ENCODE measurements at regions not wholly inside any gene's neighbourhood (a gene's known extent, or its start where the extent isn't known, plus 50 kb on each side); places are given as distances from the start of the nearest gene placed in this dataset.
A peak's percentile ranks its signal among the peaks of the same experiment; 100 is the strongest.

GRCh38 chr17:73998653-73999645 is 204.5 kb upstream of the RPL38 start:
- ChIA-PET CTCF (no interaction called here), POLR2A (no interaction called here)
- no peak for DNase-seq (ENCODE audit: low read depth, low spot score)
- peak; percentile 56 for TF ChIP-seq CTCF (IDR thresholded peaks at IDR 0.05; ENCODE audit: insufficient read depth, low read length, missing control alignments)
- no peak overlapping the region for H3K4me3 ChIP-seq (ENCODE audit: low read depth, low read length)

- ChIA-PET POLR2A (no interaction called here), CTCF (no interaction called here)
- no peak for TF ChIP-seq CTCF (IDR thresholded peaks at IDR 0.05; ENCODE audit: insufficient read depth, low read length, missing control alignments)
- H3K4me3 ChIP-seq (ENCODE audit: low read depth, low read length) = no peak overlapping the region
- DNase-seq (ENCODE audit: low read depth, low spot score) = no peak
Measured at GRCh38 chr17:74001145-74001544, 202.3 kb upstream of the RPL38 start.

DNA sequence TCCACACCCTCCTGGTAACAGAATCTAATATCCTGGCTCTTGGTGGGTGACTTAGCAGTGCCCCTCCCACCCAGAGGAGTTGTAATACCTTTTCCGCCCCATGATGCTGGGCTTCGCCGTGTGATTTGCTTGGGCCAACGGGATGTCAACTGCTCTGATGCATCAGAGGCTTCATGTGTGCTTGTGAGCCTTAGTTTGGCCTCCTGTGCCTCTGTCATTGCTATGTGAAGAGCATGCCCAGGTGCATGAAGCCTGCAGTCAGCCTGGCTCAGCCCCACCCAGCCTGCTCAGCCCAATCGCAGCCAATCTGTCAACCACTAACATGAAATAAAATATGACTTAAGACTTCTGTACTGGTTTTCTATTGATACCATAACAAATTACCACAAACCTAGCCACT is 201.2 kb upstream of the RPL38 start:
- no peak for TF ChIP-seq CTCF (IDR thresholded peaks at IDR 0.05; ENCODE audit: insufficient read depth, low read length, missing control alignments)
- CTCF ChIA-PET = no interaction called here
- POLR2A ChIA-PET = no interaction called here
- DNase-seq (ENCODE audit: low read depth, low spot score) = no peak
- H3K4me3 ChIP-seq (ENCODE audit: low read depth, low read length) = no peak overlapping the region

GRCh38 chr17:74004056-74004455 is 199.4 kb upstream of the RPL38 start:
- ChIA-PET POLR2A (no interaction called here), CTCF (no interaction called here)
- DNase-seq (ENCODE audit: low read depth, low spot score) = no peak

GRCh38 chr17:74005790-74006189 is 197.7 kb upstream of the RPL38 start:
- no peak overlapping the region for H3K4me3 ChIP-seq (ENCODE audit: low read depth, low read length)
- no peak for DNase-seq (ENCODE audit: low read depth, low spot score)
- ChIA-PET CTCF (no interaction called here), POLR2A (no interaction called here)
- TF ChIP-seq CTCF (IDR thresholded peaks at IDR 0.05; ENCODE audit: insufficient read depth, low read length, missing control alignments) = no peak

More at GRCh38 chr17:74004056-74004455, 199.4 kb upstream of the RPL38 start:
- no peak overlapping the region for H3K4me3 ChIP-seq (ENCODE audit: low read depth, low read length)
- no peak for TF ChIP-seq CTCF (IDR thresholded peaks at IDR 0.05; ENCODE audit: insufficient read depth, low read length, missing control alignments)

- CTCF ChIA-PET = no interaction called here
- H3K4me3 ChIP-seq (ENCODE audit: low read depth, low read length) = no peak overlapping the region
- no peak for TF ChIP-seq CTCF (IDR thresholded peaks at IDR 0.05; ENCODE audit: insufficient read depth, low read length, missing control alignments)
- POLR2A ChIA-PET = no interaction called here
- DNase-seq (ENCODE audit: low read depth, low spot score) = no peak
Measured at GRCh38 chr17:74006371-74006770, 197.1 kb upstream of the RPL38 start.

Data from AG04449 (cell line).